PC-9 (cell line): ENCODE measurements at regions not wholly inside any gene's neighbourhood (a gene's known extent, or its start where the extent isn't known, plus 50 kb on each side); places are given as distances from the start of the nearest gene placed in this dataset.

Experiments
- BruUV-seq: library from RNA; stranded (reverse); fragments of 400-500 nt; replicated peaks from 2 replicates; lab custom pipeline; 2021; lab: Mats Ljungman, UMichigan
- CTCF ChIA-PET: fragments of 300-600 bp; sonication (Branson Sonifier 250); formaldehyde crosslinking; loops from one replicate; lab custom pipeline; 2022; ENCODE audit warnings: antibody characterized with exemption; lab: Charles Lee
- POLR2A ChIA-PET: fragments of 300-600 bp; sonication (Branson Sonifier 250); formaldehyde crosslinking; loops from one replicate; lab custom pipeline; 2022; ENCODE audit warnings: antibody characterized with exemption; ENCODE audit not compliant: unreplicated experiment; lab: Charles Lee
- DNase-seq, 2 experiments: peaks; one replicate each; pipeline versions ENCODE4 v3.0.0 to v3.0.0-alpha.2; 2015 to 2022; ENCODE audit warnings: mixed read lengths in 1 of 2
- H2AFZ ChIP-seq: fragments of 200-600 bp; sonication (generic); 2 replicates; pipeline ENCODE4 v1.8.1; 2017; ENCODE audit warnings: antibody characterized with exemption
- H3F3A ChIP-seq: fragments of 200-600 bp; sonication (generic); 2 replicates; pipeline ENCODE4 v1.8.1; 2017; ENCODE audit warnings: antibody characterized with exemption, mild to moderate bottlenecking, low read depth; ENCODE audit not compliant: insufficient read depth
- H3K27ac ChIP-seq: fragments of 200-600 bp; sonication (generic); 2 replicates; pipeline ENCODE4 v1.6.1; 2016; ENCODE audit warnings: mixed run types
- H3K27me3 ChIP-seq: fragments of 200-600 bp; sonication (generic); 2 replicates; pipeline ENCODE4 v1.6.1; 2016; ENCODE audit warnings: low read depth, mixed run types; ENCODE audit not compliant: insufficient read depth
- H3K36me3 ChIP-seq: fragments of 200-600 bp; sonication (generic); 2 replicates; pipeline ENCODE4 v1.6.1; 2016; ENCODE audit warnings: low read depth, mixed run types
- H3K4me1 ChIP-seq: fragments of 200-600 bp; sonication (generic); replicated peaks from 2 replicates; pipeline ENCODE4 v1.6.1; 2016; ENCODE audit warnings: mixed run types; ENCODE audit not compliant: insufficient read depth
- H3K4me2 ChIP-seq: fragments of 200-600 bp; sonication (generic); 2 replicates; pipeline ENCODE4 v1.6.1; 2017; ENCODE audit warnings: mixed run types
- H3K4me3 ChIP-seq: fragments of 200-600 bp; sonication (generic); 2 replicates; pipeline ENCODE4 v1.6.1; 2016; ENCODE audit warnings: mixed run types
- H3K79me2 ChIP-seq: fragments of 200-600 bp; sonication (generic); 2 replicates; pipeline ENCODE4 v1.6.1; 2017; ENCODE audit warnings: low read depth, mixed run types
- H3K9me2 ChIP-seq: fragments of 200-600 bp; sonication (generic); 2 replicates; pipeline ENCODE4 v1.8.1; 2017; ENCODE audit warnings: mild to moderate bottlenecking; ENCODE audit not compliant: insufficient read depth
- H3K9me3 ChIP-seq: fragments of 200-600 bp; sonication (generic); 2 replicates; pipeline ENCODE4 v1.8.1; 2016; ENCODE audit warnings: low read depth; ENCODE audit not compliant: insufficient read depth
- H4K20me1 ChIP-seq: fragments of 200-600 bp; sonication (generic); 2 replicates; pipeline ENCODE4 v1.8.1; 2017; ENCODE audit not compliant: insufficient read depth
- CTCF ChIP-seq: fragments of 200-600 bp; sonication (generic); conservative IDR thresholded peaks from 2 replicates; pipeline ENCODE4 v1.6.1; 2017; ENCODE audit warnings: mixed run types, antibody characterized with exemption, mild to moderate bottlenecking, moderate library complexity
- EZH2 ChIP-seq: fragments of 200-600 bp; sonication (generic); IDR thresholded peaks from 2 replicates; pipeline ENCODE4 v1.8.0; 2017; ENCODE audit warnings: antibody characterized with exemption, low read depth
- intact Hi-C: fragments of 100-400 bp; cut with micrococcal nuclease; formaldehyde crosslinking; loops from one replicate; pipeline ENCODE4 v1.10.0; 2022; ENCODE audit not compliant: unreplicated experiment

- no peak for TF ChIP-seq CTCF
- no peak overlapping the region for H3K4me2 ChIP-seq
- H3K9me2 ChIP-seq = no peaks in the 10 kb centered on the region
- H3K9me3 ChIP-seq = no peaks in the 10 kb centered on the region
- H3F3A ChIP-seq = no peaks in the 10 kb centered on the region
- H3K27ac ChIP-seq = no peak overlapping the region
- H3K27me3 ChIP-seq = peaks cover 19% of the 10 kb centered on the region
- no peaks in the 10 kb centered on the region; the same call in 1 of the 2 replicates for H3K4me1 ChIP-seq
- POLR2A ChIA-PET = no interaction called here
- no peaks in the 10 kb centered on the region for H3K79me2 ChIP-seq
- BruUV-seq = no TSS peak
- no peak for DNase-seq
- intact Hi-C loops = no loop called here
- no peaks in the 10 kb centered on the region for H4K20me1 ChIP-seq
- H3K4me3 ChIP-seq = no peak overlapping the region
- no peaks in the 10 kb centered on the region for H3K36me3 ChIP-seq
- H2AFZ ChIP-seq = no peak overlapping the region
- CTCF ChIA-PET = no interaction called here
Observed at GRCh38 chr7:155991470-155991869, 179.2 kb upstream of the SHH start.

GRCh38 chr7:155988416-155988815 is 176.2 kb upstream of the SHH start:
- Histone ChIP-seq H2AFZ (no peak overlapping the region), H3K4me2 (no peak overlapping the region), H3K79me2 (no peaks in the 10 kb centered on the region), H3K4me3 (no peak overlapping the region), H3K27ac (no peak overlapping the region), H3F3A (no peaks in the 10 kb centered on the region), H4K20me1 (no peaks in the 10 kb centered on the region), H3K36me3 (no peaks in the 10 kb centered on the region), H3K27me3 (peaks cover 23% of the 10 kb centered on the region), H3K4me1 (no peaks in the 10 kb centered on the region; the same call in 1 of the 2 replicates), H3K9me2 (no peaks in the 10 kb centered on the region), H3K9me3 (no peaks in the 10 kb centered on the region)
- CTCF ChIA-PET = no interaction called here
- TF ChIP-seq EZH2 (no peak), CTCF (no peak)
- no TSS peak for BruUV-seq
- intact Hi-C loops = no loop called here
- no peak for DNase-seq
- POLR2A ChIA-PET = no interaction called here

GRCh38 chr7:155987681-155988235 is 175.5 kb upstream of the SHH start:
- intact Hi-C loops = no loop called here
- CTCF ChIA-PET = no interaction called here
- no peaks in the 10 kb centered on the region for H3K9me3 ChIP-seq

More at GRCh38 chr7:155987681-155988235, 175.5 kb upstream of the SHH start:
- no peak for TF ChIP-seq EZH2
- TF ChIP-seq CTCF = no peak
- DNase-seq = no peak
- H3K4me3 ChIP-seq = no peak overlapping the region
- no peaks in the 10 kb centered on the region for H3K36me3 ChIP-seq
- H3K27ac ChIP-seq = no peak overlapping the region
- no peaks in the 10 kb centered on the region for H4K20me1 ChIP-seq
- H3K4me1 ChIP-seq = no peaks in the 10 kb centered on the region; the same call in 1 of the 2 replicates
- no peaks in the 10 kb centered on the region for H3K79me2 ChIP-seq
- no peak overlapping the region for H2AFZ ChIP-seq
- no peak overlapping the region for H3K4me2 ChIP-seq
- BruUV-seq = no TSS peak
- POLR2A ChIA-PET = no interaction called here
- peaks cover 23% of the 10 kb centered on the region for H3K27me3 ChIP-seq
- H3K9me2 ChIP-seq = no peaks in the 10 kb centered on the region
- H3F3A ChIP-seq = no peaks in the 10 kb centered on the region
